ENCODE measurements at regions not wholly inside any gene's neighbourhood (a gene's known extent, or its start where the extent isn't known, plus 50 kb on each side); places are given as distances from the start of the nearest gene placed in this dataset.

DNA sequence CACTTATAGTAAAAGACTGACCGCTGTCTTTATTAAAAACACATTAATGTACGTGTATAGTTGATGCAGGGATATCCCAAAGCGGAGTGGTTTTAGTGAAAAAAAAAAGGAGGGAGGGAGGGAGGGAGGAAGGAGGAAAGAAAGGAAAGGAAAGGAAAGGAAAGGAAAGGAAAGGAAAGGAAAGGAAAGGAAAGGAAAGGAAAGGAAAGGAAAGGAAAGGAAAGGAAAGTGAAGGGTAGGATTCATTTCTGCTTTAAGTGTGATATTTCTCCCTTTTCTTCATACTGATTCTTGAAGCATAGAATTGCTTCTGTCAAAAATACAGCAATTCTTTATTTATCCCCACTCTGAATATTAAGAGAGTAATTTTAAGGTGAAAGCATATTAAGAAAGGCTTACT, 504.9 kb downstream of the PPP4R3C start:
- H3K36me3 ChIP-seq = no peaks in the 10 kb centered on the region
- H3K9me3 ChIP-seq (replicated peaks) = no peaks in the 10 kb centered on the region
- intact Hi-C loops (cut with micrococcal nuclease) = no loop called here
- DNase-seq = no peak
- no peaks in the 10 kb centered on the region for H3K27me3 ChIP-seq (ENCODE audit: low read depth)
- no peaks in the 10 kb centered on the region for H3K4me1 ChIP-seq
- TF ChIP-seq, protein P1, sequence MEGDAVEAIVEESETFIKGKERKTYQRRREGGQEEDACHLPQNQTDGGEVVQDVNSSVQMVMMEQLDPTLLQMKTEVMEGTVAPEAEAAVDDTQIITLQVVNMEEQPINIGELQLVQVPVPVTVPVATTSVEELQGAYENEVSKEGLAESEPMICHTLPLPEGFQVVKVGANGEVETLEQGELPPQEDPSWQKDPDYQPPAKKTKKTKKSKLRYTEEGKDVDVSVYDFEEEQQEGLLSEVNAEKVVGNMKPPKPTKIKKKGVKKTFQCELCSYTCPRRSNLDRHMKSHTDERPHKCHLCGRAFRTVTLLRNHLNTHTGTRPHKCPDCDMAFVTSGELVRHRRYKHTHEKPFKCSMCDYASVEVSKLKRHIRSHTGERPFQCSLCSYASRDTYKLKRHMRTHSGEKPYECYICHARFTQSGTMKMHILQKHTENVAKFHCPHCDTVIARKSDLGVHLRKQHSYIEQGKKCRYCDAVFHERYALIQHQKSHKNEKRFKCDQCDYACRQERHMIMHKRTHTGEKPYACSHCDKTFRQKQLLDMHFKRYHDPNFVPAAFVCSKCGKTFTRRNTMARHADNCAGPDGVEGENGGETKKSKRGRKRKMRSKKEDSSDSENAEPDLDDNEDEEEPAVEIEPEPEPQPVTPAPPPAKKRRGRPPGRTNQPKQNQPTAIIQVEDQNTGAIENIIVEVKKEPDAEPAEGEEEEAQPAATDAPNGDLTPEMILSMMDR (IDR thresholded peaks at IDR 0.05; ENCODE audit: borderline replicate concordance) = no peak
- H3K27ac ChIP-seq (replicated peaks) = no peak overlapping the region
- H3K4me3 ChIP-seq = no peak overlapping the region

- Histone ChIP-seq H3K36me3 (no peaks in the 10 kb centered on the region), H3K4me1 (no peaks in the 10 kb centered on the region), H3K9me3 (replicated peaks) (no peaks in the 10 kb centered on the region), H3K4me3 (no peak overlapping the region), H3K27ac (replicated peaks) (no peak overlapping the region), H3K27me3 (ENCODE audit: low read depth) (no peaks in the 10 kb centered on the region)
- intact Hi-C loops (cut with micrococcal nuclease) = no loop called here
- DNase-seq = no peak
- TF ChIP-seq, protein P1 (IDR thresholded peaks at IDR 0.05; ENCODE audit: borderline replicate concordance) = no peak
Observed at GRCh38 chrX:26954029-26954428, 509.1 kb downstream of the PPP4R3C start.

GRCh38 chrX:26952213-26952612, 510.9 kb downstream of the PPP4R3C start:
- Histone ChIP-seq H3K9me3 (replicated peaks) (no peaks in the 10 kb centered on the region), H3K36me3 (no peaks in the 10 kb centered on the region), H3K27me3 (ENCODE audit: low read depth) (no peaks in the 10 kb centered on the region), H3K4me3 (no peak overlapping the region), H3K27ac (replicated peaks) (no peak overlapping the region), H3K4me1 (no peaks in the 10 kb centered on the region)
- TF ChIP-seq, protein P1 (IDR thresholded peaks at IDR 0.05; ENCODE audit: borderline replicate concordance) = no peak
- no peak for DNase-seq
- intact Hi-C loops (cut with micrococcal nuclease) = no loop called here

GRCh38 chrX:26927419-26927818, 535.7 kb downstream of the PPP4R3C start:
- intact Hi-C loops (cut with micrococcal nuclease) = no loop called here
- Histone ChIP-seq H3K4me1 (no peaks in the 10 kb centered on the region), H3K27ac (replicated peaks) (no peak overlapping the region), H3K36me3 (no peaks in the 10 kb centered on the region), H3K27me3 (ENCODE audit: low read depth) (no peaks in the 10 kb centered on the region), H3K4me3 (no peak overlapping the region), H3K9me3 (replicated peaks) (no peaks in the 10 kb centered on the region)
- no peak for DNase-seq
- TF ChIP-seq, protein P1 (IDR thresholded peaks at IDR 0.05; ENCODE audit: borderline replicate concordance) = no peak

DNA sequence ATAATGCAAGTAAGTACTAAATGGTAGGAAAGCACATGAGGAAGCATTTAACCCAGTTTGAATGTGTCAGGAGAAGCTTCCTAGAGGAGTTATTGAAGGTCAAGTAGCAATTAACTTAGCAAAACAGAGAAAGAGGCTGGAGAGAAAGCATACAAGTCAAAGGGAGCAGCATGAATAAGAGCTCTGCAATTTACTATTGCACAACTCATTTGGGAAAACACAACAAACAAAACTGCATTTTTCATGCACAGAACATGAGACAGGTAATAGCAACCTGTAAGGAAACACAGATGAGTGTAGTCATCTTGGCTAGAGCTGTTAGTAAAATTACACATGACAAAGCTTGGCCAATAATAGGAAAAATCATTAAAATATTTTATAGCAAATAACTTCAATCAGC, 538.1 kb downstream of the PPP4R3C start:
- Histone ChIP-seq H3K4me3 (no peak overlapping the region), H3K27ac (replicated peaks) (no peak overlapping the region), H3K4me1 (no peaks in the 10 kb centered on the region), H3K27me3 (ENCODE audit: low read depth) (no peaks in the 10 kb centered on the region), H3K9me3 (replicated peaks) (no peaks in the 10 kb centered on the region), H3K36me3 (no peaks in the 10 kb centered on the region)
- DNase-seq = no peak
- TF ChIP-seq, protein P1 (IDR thresholded peaks at IDR 0.05; ENCODE audit: borderline replicate concordance) = no peak
- intact Hi-C loops (cut with micrococcal nuclease) = no loop called here

- H3K9me3 ChIP-seq (replicated peaks) = no peaks in the 10 kb centered on the region
- no peak overlapping the region for H3K4me3 ChIP-seq
- H3K27me3 ChIP-seq (ENCODE audit: low read depth) = no peaks in the 10 kb centered on the region
- H3K36me3 ChIP-seq = no peaks in the 10 kb centered on the region
- no peak overlapping the region for H3K27ac ChIP-seq (replicated peaks)
- DNase-seq = no peak
- no peaks in the 10 kb centered on the region for H3K4me1 ChIP-seq
- intact Hi-C loops (cut with micrococcal nuclease) = no loop called here
- TF ChIP-seq, protein P1 (IDR thresholded peaks at IDR 0.05; ENCODE audit: borderline replicate concordance) = no peak
Observed at GRCh38 chrX:26922278-26922677, 540.9 kb downstream of the PPP4R3C start.

All from left ventricle myocardium inferior (tissue), 1 donor.